ENCODE measurements at regions not wholly inside any gene's neighbourhood (a gene's known extent, or its start where the extent isn't known, plus 50 kb on each side); places are given as distances from the start of the nearest gene placed in this dataset.
"Not testable (repeated sequence)": the region's sequence is repeated elsewhere in the genome, so short reads cannot be mapped to it uniquely, and the experiment has no call there.

DNA sequence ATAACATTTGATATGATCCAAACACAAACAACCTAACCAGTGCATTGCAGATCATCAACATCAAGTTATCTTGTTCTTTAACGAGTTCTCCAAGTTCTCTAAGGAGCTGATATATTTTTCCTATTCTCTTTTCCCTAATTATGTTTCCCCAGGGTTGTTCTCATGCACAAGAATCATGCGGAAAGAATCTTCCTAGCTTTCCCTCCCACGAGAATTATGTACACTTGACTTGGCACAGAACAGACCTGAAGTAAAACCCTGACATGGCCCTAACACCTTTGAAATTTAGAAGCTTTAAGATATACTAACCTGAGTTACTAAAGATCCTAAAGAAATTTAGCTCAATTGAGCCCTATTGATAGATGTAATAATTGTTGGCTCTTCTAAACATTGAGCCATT is 110.7 kb upstream of the FST start:
- no peak for DNase-seq

DNA sequence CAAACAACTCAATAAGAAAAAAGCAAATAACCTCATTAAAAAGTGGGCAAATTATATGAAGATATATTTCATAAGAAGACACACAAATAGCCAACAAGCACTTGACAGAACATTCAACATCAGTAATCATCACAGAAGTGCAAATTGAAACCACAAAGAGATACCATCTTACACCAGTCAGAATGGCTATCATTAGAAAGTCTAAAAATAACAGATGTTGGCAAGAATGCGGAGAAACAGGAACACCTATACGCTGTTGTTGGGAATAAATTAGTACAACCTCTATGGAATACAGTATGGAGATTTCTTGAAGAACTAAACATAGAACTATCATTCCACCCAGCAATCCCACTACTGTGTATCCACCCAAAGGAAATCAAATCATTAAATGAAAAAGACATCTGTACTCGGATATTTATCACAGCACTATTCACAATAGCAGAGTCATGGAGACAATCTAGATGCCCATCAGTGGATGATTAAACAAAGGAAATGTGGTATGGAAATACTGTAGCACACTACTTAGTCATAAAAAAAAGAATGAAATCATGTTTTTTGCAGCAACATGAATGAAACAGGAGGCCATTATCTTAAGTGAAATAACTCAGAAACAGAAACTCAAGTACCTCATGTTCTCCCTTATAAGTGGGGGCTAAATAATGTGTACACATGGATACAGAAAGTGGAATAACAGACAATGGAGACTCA is 106.8 kb upstream of the FST start:
- no peak for DNase-seq

DNA sequence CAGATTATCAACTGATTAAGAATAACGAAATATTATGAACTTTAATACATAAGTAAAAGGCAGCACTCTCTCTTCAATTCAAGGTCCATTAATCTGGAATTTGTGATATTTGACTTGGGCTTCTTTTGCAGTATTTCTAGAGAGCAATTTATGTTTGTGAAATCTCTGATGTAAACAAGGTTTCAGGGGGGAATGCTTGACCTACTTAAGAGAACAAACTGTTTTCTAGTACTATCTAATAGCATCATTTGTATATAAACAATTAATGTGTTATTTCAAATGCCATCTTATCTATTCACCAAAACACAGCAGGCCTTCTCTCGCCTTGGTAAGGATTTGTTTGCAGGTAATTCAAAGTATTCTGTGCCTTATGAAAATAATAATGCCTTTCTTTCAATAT is 103.6 kb upstream of the FST start:
- no peak for DNase-seq

DNA sequence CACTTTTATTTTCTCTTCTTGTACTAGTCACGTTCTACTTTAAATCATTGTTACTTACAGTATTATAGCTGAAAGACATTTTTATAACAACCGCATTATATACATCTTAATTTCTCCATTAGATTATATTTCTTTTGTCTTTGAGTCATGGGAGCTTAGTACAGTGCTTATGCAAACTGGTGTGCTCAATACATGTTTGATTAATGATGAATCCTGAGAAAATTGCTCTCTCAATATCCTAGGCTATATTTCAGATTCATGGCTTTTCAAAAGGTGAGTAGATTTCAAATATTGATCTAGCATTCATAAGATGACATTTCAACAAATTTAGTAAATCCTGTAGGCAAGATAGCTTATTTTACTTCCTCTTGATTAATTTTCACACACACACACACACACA is 102.2 kb upstream of the FST start:
- DNase-seq: no peak

DNA sequence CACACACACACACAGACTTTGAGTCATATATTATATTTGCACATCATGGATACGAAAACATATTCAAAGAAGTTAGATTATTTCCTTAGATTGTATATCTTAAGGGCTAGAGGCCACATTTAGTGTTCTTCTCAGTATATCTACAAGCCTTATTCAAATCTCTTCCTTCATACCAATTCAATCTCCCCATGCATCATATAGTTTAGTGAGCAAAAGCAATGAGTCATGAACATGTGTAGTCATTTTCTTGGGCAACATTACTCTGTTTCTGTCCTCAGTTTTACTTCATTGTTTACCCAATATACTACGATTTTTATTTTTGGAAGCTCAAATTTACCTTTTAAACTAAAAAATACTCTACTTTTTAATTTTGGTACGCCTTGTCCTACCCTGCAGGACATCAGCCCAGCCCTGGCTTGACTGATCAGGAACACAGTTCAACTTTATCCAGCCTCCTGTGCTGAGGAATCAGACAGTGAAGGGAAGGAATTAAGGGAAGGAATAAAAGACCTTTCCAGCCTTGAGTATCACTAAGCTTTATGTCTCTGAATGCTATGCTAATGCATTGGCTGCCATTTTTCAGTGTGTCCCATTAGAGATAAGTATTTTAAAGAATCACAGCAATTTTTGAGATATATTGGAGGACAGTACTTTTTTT is 101.7 kb upstream of the FST start:
- no peak for DNase-seq

DNA sequence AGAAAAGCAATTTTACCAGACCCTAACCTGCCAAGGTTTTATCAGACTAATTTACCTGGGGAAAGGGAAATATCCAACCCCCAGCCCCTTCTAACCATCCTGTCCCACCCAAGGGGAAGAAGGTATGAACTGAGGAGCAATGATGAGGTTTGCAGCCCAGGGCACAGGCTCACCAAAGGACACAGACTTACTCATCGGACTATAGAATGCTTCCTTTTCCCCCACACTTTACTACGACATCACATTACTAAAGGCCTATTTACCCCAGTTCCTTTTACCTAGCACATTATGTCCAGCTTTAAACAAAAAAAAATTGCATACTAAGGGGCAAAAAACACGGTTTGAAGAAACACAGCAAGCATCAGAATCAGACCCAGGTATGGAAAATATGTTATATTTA is 94.1 kb upstream of the FST start:
- DNase-seq: no peak

DNA sequence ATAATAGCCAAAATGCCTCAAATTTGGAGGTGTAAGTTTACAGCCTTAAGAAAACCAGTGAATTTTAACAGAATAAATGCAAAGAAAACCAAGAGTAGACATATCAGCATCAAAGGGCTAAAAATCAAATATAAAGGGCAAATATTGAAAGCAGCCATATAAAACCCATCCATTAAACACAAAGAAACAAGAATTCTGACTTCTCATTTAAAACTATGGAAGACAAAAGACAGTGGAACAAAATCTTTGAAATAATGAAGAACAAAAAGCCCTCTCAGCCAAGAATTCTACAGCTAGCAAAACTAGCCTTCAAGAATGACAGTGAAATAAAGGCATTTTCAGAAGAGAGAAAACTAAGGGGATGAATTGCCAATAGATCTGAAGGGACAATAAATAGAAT is 91.3 kb upstream of the FST start:
- no peak for DNase-seq

DNA sequence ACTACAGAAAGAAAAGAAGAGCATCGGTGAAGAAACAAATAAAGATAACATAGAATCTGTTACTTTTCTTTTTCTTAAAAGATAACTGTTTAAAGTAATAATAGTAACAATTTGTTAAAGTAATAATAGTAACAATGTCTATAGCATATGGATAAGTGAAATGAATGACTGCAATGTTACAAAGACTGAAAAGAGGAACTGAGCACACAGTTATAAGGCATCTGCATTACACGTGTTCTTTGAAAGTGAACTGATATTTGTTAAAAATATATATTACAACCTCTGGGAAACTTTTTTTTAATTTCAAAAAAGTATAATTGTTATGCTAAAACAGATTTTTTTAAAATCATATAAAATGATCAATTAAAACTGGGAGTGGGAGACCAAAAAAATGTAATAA is 88.4 kb upstream of the FST start:
- no peak for DNase-seq

DNA sequence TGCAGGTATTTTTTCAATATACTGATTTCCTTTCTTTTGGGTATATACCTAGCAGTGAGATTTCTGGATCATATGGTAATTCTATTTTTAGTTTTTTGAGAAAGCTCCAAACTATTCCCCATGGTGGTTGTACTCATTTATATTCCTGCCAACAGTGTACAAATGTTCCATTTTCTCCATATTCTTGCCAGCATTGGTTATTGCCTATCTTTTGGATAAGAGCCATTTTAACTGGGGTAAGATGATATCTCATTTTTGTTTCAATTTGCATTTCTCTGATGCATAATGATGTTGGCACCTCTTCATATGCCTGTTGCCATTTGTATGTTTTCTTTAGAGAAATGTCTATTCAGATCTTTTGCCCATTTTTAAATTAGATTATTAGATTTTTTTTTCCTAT is 85.6 kb upstream of the FST start:
- no peak for DNase-seq

DNA sequence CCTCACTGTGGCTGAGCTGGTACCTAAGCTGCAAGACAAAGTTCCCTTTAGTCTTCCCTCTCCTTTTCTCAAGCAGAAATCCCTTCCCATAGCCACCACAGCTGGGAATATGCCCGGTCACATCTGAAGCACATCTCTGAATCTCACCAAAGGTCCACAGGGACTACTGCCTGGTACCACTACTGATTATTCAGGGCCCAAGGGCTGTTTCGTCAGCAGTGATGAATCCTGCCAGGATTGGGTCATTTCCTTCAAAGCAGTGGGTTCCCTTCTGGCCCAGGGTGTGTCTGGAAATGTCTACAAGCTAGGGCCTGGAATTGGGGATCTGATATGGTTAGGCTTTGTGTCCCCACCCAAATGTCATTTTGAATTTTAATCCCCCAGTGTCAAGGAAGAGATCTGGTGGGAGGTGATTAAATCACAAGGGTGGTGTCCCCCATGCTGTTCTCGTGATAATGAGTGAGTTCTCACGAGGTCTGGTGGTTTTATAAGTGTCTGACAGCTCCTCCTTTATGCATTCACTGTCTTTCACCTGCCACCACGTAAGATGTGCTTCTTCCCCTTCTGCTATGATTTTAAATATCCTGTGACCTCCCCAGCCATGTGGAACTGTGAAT is 83.2 kb upstream of the FST start:
- DNase-seq: no peak

DNA sequence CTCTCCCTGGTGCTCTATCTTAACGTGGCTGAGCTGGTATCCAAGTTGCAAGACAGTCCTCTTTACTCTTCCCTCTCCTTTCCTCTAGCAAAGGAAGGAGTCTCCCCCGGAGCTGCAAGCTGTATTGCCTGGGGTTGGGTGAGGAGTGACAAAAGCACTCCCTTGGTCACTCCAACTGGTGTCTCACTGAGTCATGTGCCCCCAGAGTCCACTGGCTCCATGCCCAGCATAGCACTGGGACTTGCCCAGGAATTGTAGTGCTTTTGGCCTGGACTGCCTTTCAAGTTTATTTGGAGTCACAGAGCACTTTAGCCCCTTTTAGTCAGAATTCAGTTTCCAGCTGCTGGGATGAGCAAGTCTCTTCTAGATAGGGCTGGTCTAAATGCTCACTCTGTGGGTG is 82.6 kb upstream of the FST start:
- no peak for DNase-seq

DNA sequence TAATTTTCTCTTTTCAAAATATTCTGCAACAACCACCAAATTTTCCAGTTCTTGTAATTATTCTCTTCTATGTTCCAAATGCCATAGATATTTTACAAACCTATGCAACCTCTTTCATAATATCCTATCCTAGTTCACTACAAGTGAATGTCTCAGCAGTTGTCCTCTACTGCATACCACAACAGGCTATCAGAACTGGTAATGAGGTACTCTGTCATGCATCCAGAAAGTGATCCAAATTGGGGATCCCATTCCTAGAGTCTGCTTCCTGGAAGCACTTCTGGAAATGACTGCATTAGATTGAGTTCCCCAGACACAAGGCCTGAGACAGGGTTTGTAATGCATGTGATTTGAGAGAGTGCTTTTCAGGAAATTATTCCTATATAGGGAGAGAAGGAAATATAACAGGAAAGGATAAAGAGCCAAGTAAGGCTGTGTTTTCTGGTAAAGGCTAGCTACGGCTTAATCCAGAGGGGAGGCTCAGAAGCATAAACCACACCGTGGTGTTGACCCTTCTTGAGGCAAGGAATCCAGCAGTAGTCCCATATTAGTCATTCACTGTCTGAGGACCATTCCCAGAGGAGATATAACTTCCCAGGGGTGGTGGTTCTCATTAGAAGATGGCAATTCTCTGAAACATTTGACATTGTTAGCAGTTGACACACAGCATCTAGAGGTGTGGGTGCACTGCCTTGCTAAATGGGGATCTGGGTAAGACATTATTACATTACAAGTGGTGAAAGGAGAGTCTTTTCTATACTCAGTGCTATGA is 80.3 kb upstream of the FST start:
- no peak for DNase-seq

DNA sequence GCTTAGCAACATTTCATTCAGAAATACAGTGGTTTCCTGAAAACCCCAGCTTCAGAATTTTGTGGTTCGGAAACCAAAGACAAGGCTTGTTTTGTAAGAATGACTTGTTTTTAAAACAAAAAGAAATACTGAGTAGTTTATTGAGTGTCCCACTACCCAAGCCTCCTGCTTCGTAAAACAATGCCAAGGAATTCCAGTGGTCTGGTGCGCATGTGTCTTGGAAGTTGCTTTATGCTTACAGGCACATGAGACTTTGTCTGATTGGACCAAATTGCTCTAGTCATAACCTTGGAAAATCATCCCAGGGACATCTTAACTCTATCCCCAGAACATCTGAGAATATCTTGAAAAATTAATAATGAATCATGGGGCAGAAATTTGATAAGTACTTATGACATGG is 77.1 kb upstream of the FST start:
- no peak for DNase-seq

DNA sequence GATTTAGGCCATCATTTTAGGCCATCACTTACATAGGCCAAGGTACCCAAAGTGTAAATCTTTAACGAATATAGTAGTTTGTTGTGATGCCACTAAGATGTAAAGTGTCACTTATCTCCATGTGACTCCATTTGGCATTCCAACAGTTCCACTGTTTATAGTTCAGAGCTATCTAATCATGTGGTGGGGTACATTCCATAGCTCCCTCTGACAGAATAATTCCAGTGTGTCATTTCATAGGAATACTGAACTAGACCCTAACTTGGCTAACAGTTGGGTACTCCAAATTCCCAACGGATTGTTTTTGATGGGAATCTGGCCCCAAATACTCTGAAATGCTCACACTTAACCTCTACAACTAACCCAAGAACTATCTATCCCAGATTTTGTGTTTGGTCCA is 76.7 kb upstream of the FST start:
- DNase-seq: no peak

DNA sequence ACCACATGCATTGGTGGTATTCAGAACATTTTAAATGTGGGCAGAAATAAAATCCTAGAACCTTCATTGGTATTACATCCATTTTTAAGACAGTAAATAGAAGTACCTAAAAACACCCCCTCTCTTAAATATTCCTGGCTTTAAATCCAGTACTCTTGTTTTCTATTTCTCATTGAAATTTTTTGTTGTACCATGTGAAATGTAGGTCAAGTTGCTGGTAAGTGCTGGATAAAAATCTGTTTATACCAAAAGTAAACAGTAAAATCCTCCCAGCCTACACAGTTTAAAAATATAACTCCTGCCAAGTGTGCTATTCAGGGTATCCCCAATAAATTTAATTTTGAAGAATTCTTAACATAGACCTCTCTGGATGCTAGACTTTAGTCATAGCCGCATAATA is 75.0 kb upstream of the FST start:
- no peak for DNase-seq

DNA sequence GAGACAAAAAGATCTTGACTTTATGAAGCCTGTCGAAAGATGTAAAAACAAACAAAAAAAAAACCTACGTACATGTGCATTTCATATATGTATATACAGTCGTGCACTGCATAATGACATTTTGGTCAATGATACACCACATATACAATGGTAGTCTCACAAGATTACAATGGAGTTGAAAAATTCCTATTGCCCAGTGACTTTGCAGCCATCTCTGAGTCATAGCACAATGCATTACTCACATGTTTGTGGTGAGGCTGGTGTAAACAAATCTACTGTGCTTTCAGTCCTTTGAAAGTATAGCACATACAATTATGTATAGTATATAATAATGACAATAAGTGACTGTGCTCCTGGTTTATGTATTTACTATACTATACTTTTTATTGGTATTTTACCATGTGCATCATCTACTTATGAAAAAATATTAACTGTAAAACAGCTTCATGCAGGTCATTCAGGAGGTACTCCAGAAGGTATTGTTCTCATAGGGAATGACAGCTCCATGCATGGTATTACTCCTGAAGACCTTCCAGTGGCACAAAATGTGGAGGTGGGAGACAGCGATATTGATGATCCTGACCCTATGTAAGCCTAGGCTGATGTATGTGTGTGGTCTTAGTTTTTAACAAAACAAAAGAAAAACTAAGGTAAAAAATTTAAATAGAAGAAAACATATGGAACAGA is 73.7 kb upstream of the FST start:
- no peak for DNase-seq

DNA sequence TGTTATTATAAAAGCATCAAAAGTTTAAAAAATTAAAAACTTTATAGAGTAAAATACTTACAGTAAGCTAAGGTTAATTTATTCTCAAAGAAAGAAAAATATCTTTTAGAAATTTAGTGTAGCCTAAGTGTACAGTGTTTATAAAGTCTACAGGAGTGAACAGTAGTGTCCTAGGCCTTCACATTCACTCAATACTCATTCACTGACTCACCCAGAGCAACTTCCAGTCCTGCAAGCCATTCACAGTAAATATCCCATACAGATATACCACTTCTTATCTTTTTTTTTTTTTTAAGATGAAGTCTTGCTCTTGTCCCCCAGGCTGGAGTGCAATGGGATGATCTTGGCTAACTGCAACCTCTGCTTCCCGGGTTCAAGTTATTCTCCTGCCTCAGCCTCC is 73.1 kb upstream of the FST start:
- no peak for DNase-seq

DNA sequence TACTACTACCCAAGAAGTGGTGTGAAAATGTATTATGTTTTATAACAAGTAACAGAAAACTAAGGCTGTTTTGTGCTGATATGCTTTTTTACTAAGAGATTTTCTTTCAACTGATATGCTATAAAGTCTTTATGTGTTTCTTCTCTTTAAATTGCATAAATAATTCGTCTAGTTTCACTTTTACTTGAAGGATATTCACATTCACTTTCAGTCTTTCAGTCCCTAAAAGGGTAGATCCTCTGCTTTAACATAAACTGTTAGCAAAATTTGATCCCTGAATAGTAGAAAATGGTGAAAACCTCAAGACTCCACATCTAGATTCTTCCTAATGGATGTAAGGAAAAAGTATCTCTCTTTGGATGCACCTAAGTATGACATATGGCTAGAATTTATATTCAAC is 69.0 kb upstream of the FST start:
- DNase-seq: no peak

DNA sequence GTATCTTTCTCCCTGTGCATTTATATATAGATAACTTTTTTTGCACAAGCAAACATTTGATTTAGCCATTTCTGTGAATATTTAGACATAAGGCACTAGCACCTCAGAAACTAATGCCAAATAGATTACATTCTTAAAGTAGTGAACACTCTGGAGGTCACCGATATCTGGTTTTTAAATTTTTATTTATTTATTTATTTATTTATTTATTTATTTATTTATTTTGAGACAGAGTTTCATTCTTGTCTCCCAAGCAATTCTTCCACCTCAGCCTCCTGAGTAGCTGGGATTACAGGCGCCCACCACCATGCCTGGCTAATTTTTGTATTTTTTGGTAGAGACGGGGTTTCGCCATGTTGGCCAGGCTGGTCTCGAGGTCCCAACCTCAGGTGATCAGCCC is 67.9 kb upstream of the FST start:
- not testable (repeated sequence) for DNase-seq

DNA sequence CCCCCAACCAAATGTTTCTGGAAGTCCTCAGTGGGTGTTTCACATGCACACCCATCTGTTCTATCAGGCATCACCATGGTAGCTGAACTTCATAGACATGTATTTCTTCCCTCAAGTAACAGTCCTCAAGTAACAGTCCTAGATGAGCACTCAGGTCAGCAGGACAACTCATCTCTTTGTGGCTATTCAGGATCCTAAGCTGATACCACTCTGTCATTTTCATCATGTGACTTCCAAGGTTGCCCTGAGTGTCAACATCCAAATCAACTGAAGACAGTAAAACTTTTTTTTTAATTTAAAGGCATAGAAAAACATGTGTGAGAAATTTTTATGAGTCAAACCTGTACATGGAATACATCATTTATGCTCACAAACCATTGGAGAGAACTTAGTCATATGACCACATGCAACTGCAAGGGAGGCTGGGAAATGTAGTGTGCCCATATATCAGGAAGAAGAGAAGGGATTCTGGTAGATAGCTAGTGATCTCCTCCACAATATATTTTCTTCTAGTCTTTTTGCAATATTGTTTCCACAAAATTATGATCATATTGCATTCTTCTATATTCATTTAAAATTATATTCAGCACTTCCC is 64.2 kb upstream of the FST start:
- no peak for DNase-seq

DNA sequence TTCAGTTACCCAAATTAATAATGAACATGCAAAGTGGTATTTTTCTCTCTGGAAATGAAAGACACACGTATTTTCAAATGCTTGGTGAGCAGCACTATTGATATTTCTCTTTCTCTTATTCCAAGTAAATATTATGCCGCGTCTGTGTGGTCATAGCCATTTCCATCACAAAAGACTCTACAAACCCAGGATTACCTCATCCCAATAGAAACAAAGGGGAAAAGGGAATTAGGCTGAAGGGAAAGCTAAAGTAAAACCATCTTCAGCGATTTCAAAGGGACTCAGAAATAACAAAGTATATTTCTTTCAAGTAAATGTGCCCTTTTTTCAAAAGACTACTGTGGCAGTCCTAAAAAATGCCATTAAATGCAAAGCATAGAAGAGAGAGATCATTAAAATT is 62.0 kb upstream of the FST start:
- no peak for DNase-seq

DNA sequence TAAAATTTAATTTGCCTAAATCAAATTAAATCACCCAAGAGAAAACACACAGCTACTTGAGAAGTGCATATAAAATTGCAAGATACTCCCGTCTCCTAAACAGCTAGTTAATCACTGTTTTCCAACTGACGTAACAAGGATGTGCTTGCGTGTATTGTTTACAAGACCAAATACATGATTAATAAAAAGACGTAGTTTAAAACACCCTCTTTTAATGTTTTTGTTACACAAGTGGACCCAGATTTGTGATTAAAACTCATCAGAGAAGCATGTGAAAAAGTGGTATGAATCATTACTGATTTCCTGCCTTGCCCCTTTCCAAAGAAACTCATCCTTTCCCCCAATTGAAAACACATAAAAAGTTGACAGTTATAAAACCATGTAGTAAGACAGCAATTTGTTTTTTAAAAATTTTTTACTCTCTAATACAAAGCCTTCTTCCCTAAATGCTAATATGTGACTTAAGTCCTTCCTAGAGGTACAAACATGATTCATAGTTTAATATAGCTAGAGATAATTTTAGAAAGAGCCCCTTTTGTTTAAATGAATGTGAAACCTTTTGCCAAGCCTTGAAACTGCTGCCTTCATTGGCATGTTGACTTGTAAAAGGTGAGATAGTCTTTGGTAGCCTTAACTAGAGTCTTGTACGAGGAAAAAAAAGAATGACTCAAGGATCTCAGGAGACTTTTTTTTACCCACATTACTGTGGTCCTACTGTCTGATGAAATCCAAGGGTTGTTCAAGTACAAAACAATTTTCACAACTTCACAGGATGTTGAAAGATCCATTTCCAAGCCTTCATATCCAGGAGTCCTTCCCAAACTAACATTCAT is 61.4 kb upstream of the FST start:
- DNase-seq: no peak
